Thymus (tissue), 11 donors: ENCODE measurements at regions not wholly inside any gene's neighbourhood (a gene's known extent, or its start where the extent isn't known, plus 50 kb on each side); places are given as distances from the start of the nearest gene placed in this dataset.

Source experiments
- DNase-seq, 9 donors: peaks; one replicate each; pipeline ENCODE4 v3.0.0-alpha.2; 2013; ENCODE audit warnings: low spot score in 9 of 9, low read depth in 6 of 9, missing footprints in 1 of 9
- H3K27ac ChIP-seq, 2 donors: one replicate each; pipeline ENCODE4 v1.5.1; 2013; ENCODE audit warnings: control low read depth in 1 of 2, low read depth in 1 of 2, low read length in 1 of 2, mild to moderate bottlenecking in 1 of 2, moderate library complexity in 1 of 2
- H3K27me3 ChIP-seq, 2 donors: one replicate each; pipeline ENCODE4 v1.5.1; 2013; ENCODE audit warnings: low read length in 1 of 2; ENCODE audit not compliant: control insufficient read depth in 2 of 2, insufficient read depth in 1 of 2
- H3K36me3 ChIP-seq, 2 donors: one replicate each; pipeline ENCODE4 v1.5.1; 2013; ENCODE audit warnings: low read length in 1 of 2, mild to moderate bottlenecking in 1 of 2, moderate library complexity in 1 of 2; ENCODE audit not compliant: control insufficient read depth in 2 of 2, insufficient read depth in 2 of 2
- H3K4me1 ChIP-seq, 2 donors: one replicate each; pipeline ENCODE4 v1.5.1; 2013; ENCODE audit warnings: low read length in 2 of 2; ENCODE audit not compliant: control insufficient read depth in 2 of 2, insufficient read depth in 2 of 2
- H3K4me3 ChIP-seq, 2 donors: one replicate each; pipeline ENCODE4 v1.5.1; 2013; ENCODE audit warnings: low read length in 2 of 2, control low read depth in 1 of 2, mild to moderate bottlenecking in 1 of 2
- H3K9me3 ChIP-seq, 2 donors: one replicate each; pipeline ENCODE4 v1.5.1; 2013; ENCODE audit warnings: low read length in 1 of 2, mild to moderate bottlenecking in 1 of 2; ENCODE audit not compliant: control insufficient read depth in 2 of 2, insufficient read depth in 1 of 2
- WGBS: extraction: QIAGEN DNeasy Blood & Tissue Kit; methylation state at CpG from one replicate; pipeline ENCODE4 v1.1.7; 2013; 5-methylcytosine and 5-hydroxymethylcytosine counted together
- donor health status: healthy.

- no peaks in the 10 kb centered on the region for H3K9me3 ChIP-seq
- H3K27ac ChIP-seq = no peak overlapping the region
- no peaks in the 10 kb centered on the region for H3K27me3 ChIP-seq
- no peaks in the 10 kb centered on the region for H3K36me3 ChIP-seq
- no peak overlapping the region for H3K4me3 ChIP-seq
- no peaks in the 10 kb centered on the region for H3K4me1 ChIP-seq
- DNase-seq = no peak
- 80% methylated on average over 6 of the region's 6 CpGs for WGBS
Measured at GRCh38 chr5:125117566-125117965, 371.1 kb upstream of the ZNF608 start.

- H3K9me3 ChIP-seq = no peaks in the 10 kb centered on the region
- no peak for DNase-seq
- WGBS = 94% methylated on average over 6 of the region's 6 CpGs
- no peaks in the 10 kb centered on the region for H3K36me3 ChIP-seq
- H3K27ac ChIP-seq = no peak overlapping the region
- H3K4me1 ChIP-seq = no peaks in the 10 kb centered on the region
- H3K4me3 ChIP-seq = no peak overlapping the region
- no peaks in the 10 kb centered on the region for H3K27me3 ChIP-seq
Measured at GRCh38 chr5:125120012-125120411, 373.6 kb upstream of the ZNF608 start.

- Histone ChIP-seq H3K9me3 (no peaks in the 10 kb centered on the region), H3K27me3 (no peaks in the 10 kb centered on the region), H3K27ac (no peak overlapping the region), H3K4me3 (no peak overlapping the region), H3K36me3 (no peaks in the 10 kb centered on the region), H3K4me1 (no peaks in the 10 kb centered on the region)
- no peak for DNase-seq
- 79% methylated on average over 6 of the region's 6 CpGs for WGBS
Measured at GRCh38 chr5:125125031-125125823, 378.8 kb upstream of the ZNF608 start.

GRCh38 chr5:125126050-125126449 lies 379.6 kb upstream of the ZNF608 start:
- Histone ChIP-seq H3K27me3 (no peaks in the 10 kb centered on the region), H3K9me3 (no peaks in the 10 kb centered on the region), H3K36me3 (no peaks in the 10 kb centered on the region), H3K27ac (no peak overlapping the region), H3K4me3 (no peak overlapping the region), H3K4me1 (no peaks in the 10 kb centered on the region)
- DNase-seq = no peak

GRCh38 chr5:125129151-125129806 lies 382.8 kb upstream of the ZNF608 start:
- H3K36me3 ChIP-seq = no peaks in the 10 kb centered on the region
- no peaks in the 10 kb centered on the region for H3K27me3 ChIP-seq
- no peak overlapping the region for H3K27ac ChIP-seq
- peaks cover 0 to 2% of the 10 kb centered on the region in 2 donors for H3K9me3 ChIP-seq
- no peak for DNase-seq
- H3K4me1 ChIP-seq = no peaks in the 10 kb centered on the region
- no peak overlapping the region for H3K4me3 ChIP-seq
- 99% methylated on average over 4 of the region's 4 CpGs for WGBS

GRCh38 chr5:125130591-125130990 lies 384.2 kb upstream of the ZNF608 start:
- H3K4me3 ChIP-seq = no peak overlapping the region
- no peaks in the 10 kb centered on the region for H3K27me3 ChIP-seq
- no peak for DNase-seq
- H3K4me1 ChIP-seq = no peaks in the 10 kb centered on the region
- 97% methylated on average over 2 of the region's 2 CpGs for WGBS
- peaks cover 0 to 2% of the 10 kb centered on the region in 2 donors for H3K9me3 ChIP-seq
- H3K36me3 ChIP-seq = no peaks in the 10 kb centered on the region
- no peak overlapping the region for H3K27ac ChIP-seq

GRCh38 chr5:125134216-125135081 lies 388.0 kb upstream of the ZNF608 start:
- Histone ChIP-seq H3K27me3 (no peaks in the 10 kb centered on the region), H3K4me1 (no peaks in the 10 kb centered on the region), H3K4me3 (no peak overlapping the region), H3K36me3 (no peaks in the 10 kb centered on the region), H3K27ac (no peak overlapping the region), H3K9me3 (peaks cover 0 to 2% of the 10 kb centered on the region in 2 donors)
- no peak for DNase-seq
- WGBS = 94% methylated on average over 3 of the region's 3 CpGs

GRCh38 chr5:125137535-125137934 lies 391.1 kb upstream of the ZNF608 start:
- Histone ChIP-seq H3K36me3 (no peaks in the 10 kb centered on the region), H3K27me3 (no peaks in the 10 kb centered on the region), H3K4me3 (no peak overlapping the region), H3K27ac (no peak overlapping the region), H3K4me1 (no peaks in the 10 kb centered on the region), H3K9me3 (no peaks in the 10 kb centered on the region)
- WGBS = 91% methylated on average over 3 of the region's 3 CpGs
- DNase-seq = no peak

- WGBS = 87% methylated on average over 1 of the region's 1 CpG
- Histone ChIP-seq H3K4me1 (no peaks in the 10 kb centered on the region), H3K27ac (no peak overlapping the region), H3K4me3 (no peak overlapping the region), H3K36me3 (no peaks in the 10 kb centered on the region), H3K9me3 (no peaks in the 10 kb centered on the region), H3K27me3 (no peaks in the 10 kb centered on the region)
- no peak for DNase-seq
Measured at GRCh38 chr5:125138266-125138665, 391.8 kb upstream of the ZNF608 start.
